MCF 10A (cell line): ENCODE measurements at regions not wholly inside any gene's neighbourhood (a gene's known extent, or its start where the extent isn't known, plus 50 kb on each side); places are given as distances from the start of the nearest gene placed in this dataset.

ENCODE experiments used
- BruUV-seq: library from RNA; stranded (reverse); fragments of 400-500 nt; replicated peaks from 2 replicates; lab custom pipeline; 2021; lab: Mats Ljungman, UMichigan
- CTCF ChIA-PET: fragments of 300-600 bp; sonication (Branson Sonifier 250); formaldehyde crosslinking; extraction: SDS; loops from one replicate; lab custom pipeline; 2021; ENCODE audit warnings: antibody characterized with exemption, inconsistent platforms; lab: Yijun Ruan, JAX
- POLR2A ChIA-PET: fragments of 300-600, 350-650 bp; sonication (Branson Sonifier 250); formaldehyde crosslinking; extraction: SDS; loops from one replicate; lab custom pipeline; 2020; ENCODE audit warnings: antibody characterized with exemption, inconsistent platforms; lab: Yijun Ruan, JAX
- DNase-seq: peaks from one replicate; pipeline ENCODE4 v3.0.0-alpha.2; 2018; ENCODE audit not compliant: unreplicated experiment
- H3K27ac Mint-ChIP-seq: one replicate; pipeline ENCODE4 v1.8.0; 2022; ENCODE audit warnings: mild to moderate bottlenecking, low read depth, mixed read lengths; ENCODE audit not compliant: unreplicated experiment
- H3K27me3 Mint-ChIP-seq: one replicate; pipeline ENCODE4 v1.8.0; 2022; ENCODE audit warnings: mixed read lengths; ENCODE audit not compliant: insufficient read depth, unreplicated experiment
- H3K36me3 Mint-ChIP-seq: one replicate; pipeline ENCODE4 v1.8.0; 2022; ENCODE audit warnings: mild to moderate bottlenecking, moderate library complexity, mixed read lengths; ENCODE audit not compliant: insufficient read depth, unreplicated experiment
- H3K4me1 Mint-ChIP-seq: one replicate; pipeline ENCODE4 v1.8.0; 2022; ENCODE audit warnings: mixed read lengths; ENCODE audit not compliant: insufficient read depth, unreplicated experiment
- H3K4me3 Mint-ChIP-seq: one replicate; pipeline ENCODE4 v1.8.0; 2022; ENCODE audit warnings: mild to moderate bottlenecking, moderate library complexity, mixed read lengths; ENCODE audit not compliant: unreplicated experiment
- H3K9me3 Mint-ChIP-seq: one replicate; pipeline ENCODE4 v1.8.0; 2022; ENCODE audit warnings: mixed read lengths; ENCODE audit not compliant: unreplicated experiment
- intact Hi-C: fragments of 100-400 bp; cut with micrococcal nuclease; formaldehyde crosslinking; loops from 2 replicates; pipeline ENCODE4 v1.14.1; 2022
- TF ChIP-seq, protein P1 (sequence below): fragments of 200-600 bp; IDR thresholded peaks from one replicate; pipeline ENCODE4 v1.8.0; 2022; ENCODE audit warnings: antibody characterized with exemption, mild to moderate bottlenecking; ENCODE audit not compliant: unreplicated experiment

DNA sequence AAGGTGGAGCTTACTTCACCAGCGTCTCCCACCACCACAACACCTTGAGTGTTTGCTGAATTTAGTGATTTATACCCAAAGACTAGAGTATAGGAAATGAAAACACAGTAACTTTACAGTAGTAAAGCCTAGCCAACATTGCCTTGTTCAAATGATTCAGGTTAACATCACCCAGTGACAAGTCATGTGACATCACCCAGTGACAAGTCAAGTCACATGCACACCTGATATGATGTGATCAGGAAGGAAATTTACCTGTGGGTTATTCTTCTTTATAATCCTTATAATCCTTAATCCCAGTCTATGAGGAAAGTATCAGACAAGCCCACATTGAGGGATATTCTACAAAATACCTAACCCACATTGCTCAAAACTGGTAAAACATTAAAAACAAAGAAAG, 545.6 kb upstream of the MEF2C start:
- Mint-ChIP-seq H3K4me3 (no peak overlapping the region), H3K27me3 (no peaks in the 10 kb centered on the region), H3K9me3 (no peaks in the 10 kb centered on the region), H3K4me1 (no peaks in the 10 kb centered on the region), H3K36me3 (no peaks in the 10 kb centered on the region), H3K27ac (no peak overlapping the region)
- no TSS peak for BruUV-seq
- intact Hi-C loops: no loop called here
- CTCF ChIA-PET: no interaction called here
- TF ChIP-seq, protein P1, sequence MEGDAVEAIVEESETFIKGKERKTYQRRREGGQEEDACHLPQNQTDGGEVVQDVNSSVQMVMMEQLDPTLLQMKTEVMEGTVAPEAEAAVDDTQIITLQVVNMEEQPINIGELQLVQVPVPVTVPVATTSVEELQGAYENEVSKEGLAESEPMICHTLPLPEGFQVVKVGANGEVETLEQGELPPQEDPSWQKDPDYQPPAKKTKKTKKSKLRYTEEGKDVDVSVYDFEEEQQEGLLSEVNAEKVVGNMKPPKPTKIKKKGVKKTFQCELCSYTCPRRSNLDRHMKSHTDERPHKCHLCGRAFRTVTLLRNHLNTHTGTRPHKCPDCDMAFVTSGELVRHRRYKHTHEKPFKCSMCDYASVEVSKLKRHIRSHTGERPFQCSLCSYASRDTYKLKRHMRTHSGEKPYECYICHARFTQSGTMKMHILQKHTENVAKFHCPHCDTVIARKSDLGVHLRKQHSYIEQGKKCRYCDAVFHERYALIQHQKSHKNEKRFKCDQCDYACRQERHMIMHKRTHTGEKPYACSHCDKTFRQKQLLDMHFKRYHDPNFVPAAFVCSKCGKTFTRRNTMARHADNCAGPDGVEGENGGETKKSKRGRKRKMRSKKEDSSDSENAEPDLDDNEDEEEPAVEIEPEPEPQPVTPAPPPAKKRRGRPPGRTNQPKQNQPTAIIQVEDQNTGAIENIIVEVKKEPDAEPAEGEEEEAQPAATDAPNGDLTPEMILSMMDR: no peak
- POLR2A ChIA-PET: no interaction called here
- no peak for DNase-seq

DNA sequence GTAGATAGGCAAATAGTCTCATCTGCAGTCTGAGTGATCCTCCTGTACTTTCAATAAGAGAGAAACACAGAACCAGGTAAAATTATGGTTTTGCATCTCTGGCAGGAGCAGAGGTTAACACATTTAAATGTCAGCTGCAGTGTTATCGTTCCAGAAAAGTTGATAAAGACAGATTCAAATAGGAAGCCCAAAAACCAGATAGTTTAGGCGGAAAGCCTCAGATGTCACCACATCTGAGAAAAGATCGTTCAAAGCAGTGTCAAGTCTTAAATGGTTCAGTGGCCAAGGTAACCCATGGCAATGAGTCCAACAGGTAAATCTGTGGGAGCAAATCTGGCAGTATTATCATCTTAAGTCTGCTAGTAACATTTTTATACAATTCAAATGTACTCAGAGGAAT, 542.1 kb upstream of the MEF2C start:
- Mint-ChIP-seq H3K4me1 (no peaks in the 10 kb centered on the region), H3K27ac (no peak overlapping the region), H3K27me3 (no peaks in the 10 kb centered on the region), H3K9me3 (no peaks in the 10 kb centered on the region), H3K4me3 (no peak overlapping the region), H3K36me3 (no peaks in the 10 kb centered on the region)
- no TSS peak for BruUV-seq
- POLR2A ChIA-PET: no interaction called here
- CTCF ChIA-PET: no interaction called here
- TF ChIP-seq, protein P1: no peak
- intact Hi-C loops: no loop called here
- no peak for DNase-seq

DNA sequence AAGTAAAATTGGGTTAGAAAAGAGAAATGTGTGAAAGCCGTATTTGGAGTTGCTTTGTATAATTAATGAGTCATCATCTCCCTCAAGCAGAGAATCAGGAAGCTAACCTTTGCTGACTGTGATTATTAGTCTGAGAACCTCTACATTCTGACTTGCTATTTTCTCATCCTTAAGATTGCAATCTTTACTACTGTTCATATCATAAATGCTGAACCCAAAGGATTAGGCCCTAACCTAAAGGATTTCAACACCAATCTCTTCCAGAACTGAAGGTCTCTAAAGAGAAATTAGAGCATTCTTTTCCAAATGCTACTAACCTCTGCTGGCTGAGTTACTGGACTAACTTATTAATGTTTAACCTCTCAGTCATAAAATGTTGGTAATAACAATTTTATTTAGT, 538.1 kb upstream of the MEF2C start:
- H3K36me3 Mint-ChIP-seq: no peaks in the 10 kb centered on the region
- TF ChIP-seq, protein P1: no peak
- ChIA-PET CTCF (no interaction called here), POLR2A (no interaction called here)
- no peak overlapping the region for H3K27ac Mint-ChIP-seq
- peak; percentile 8 for DNase-seq
- intact Hi-C loops: no loop called here
- no peaks in the 10 kb centered on the region for H3K9me3 Mint-ChIP-seq
- no peak overlapping the region for H3K4me3 Mint-ChIP-seq
- no TSS peak for BruUV-seq
- H3K4me1 Mint-ChIP-seq: no peaks in the 10 kb centered on the region
- H3K27me3 Mint-ChIP-seq: no peaks in the 10 kb centered on the region

DNA sequence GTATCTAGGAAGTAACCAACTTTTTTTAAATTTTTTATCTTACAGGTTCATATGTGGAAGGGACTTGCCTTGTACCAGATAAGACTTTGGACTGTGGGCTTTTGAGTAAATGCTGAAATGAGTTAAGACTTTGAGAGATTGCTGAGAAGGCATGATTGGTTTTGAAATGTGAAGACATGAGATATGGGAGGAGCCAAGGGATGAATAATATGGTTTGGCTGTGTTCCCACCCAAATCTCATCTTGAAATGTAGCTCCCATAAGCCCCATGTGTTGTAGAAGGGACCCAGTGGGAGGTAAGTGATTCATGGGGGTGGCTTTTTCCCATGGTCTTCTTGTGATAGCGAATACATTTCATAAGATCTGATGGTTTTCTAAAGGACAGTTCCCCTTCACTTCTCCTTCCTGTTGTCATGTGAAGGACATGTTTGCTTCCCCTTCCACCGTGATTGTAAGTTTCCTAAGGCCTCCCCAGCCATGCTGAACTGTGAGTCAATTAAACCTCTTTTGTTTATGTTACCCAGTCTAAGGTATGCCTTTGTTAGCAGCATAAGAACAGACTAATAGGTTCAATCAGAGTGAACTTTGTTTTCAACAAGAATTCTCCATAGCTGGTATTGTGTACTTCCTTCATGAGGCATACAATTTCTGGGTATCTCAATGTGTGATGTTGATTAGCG, 535.6 kb upstream of the MEF2C start:
- no peaks in the 10 kb centered on the region for H3K36me3 Mint-ChIP-seq
- ChIA-PET CTCF (no interaction called here), POLR2A (no interaction called here)
- no peaks in the 10 kb centered on the region for H3K27me3 Mint-ChIP-seq
- intact Hi-C loops: no loop called here
- DNase-seq: no peak
- no TSS peak for BruUV-seq
- no peak overlapping the region for H3K27ac Mint-ChIP-seq
- H3K9me3 Mint-ChIP-seq: no peaks in the 10 kb centered on the region
- H3K4me1 Mint-ChIP-seq: no peaks in the 10 kb centered on the region
- H3K4me3 Mint-ChIP-seq: no peak overlapping the region
- TF ChIP-seq, protein P1: no peak
